HuH-7.5 (cell line): ENCODE measurements at regions not wholly inside any gene's neighbourhood (a gene's known extent, or its start where the extent isn't known, plus 50 kb on each side); places are given as distances from the start of the nearest gene placed in this dataset.
"Not testable (repeated sequence)": the region's sequence is repeated elsewhere in the genome, so short reads cannot be mapped to it uniquely, and the experiment has no call there.

Experiments used
- DNase-seq: peaks from one replicate; pipeline ENCODE4 v3.0.0; 2011; ENCODE audit warnings: low spot score

DNA sequence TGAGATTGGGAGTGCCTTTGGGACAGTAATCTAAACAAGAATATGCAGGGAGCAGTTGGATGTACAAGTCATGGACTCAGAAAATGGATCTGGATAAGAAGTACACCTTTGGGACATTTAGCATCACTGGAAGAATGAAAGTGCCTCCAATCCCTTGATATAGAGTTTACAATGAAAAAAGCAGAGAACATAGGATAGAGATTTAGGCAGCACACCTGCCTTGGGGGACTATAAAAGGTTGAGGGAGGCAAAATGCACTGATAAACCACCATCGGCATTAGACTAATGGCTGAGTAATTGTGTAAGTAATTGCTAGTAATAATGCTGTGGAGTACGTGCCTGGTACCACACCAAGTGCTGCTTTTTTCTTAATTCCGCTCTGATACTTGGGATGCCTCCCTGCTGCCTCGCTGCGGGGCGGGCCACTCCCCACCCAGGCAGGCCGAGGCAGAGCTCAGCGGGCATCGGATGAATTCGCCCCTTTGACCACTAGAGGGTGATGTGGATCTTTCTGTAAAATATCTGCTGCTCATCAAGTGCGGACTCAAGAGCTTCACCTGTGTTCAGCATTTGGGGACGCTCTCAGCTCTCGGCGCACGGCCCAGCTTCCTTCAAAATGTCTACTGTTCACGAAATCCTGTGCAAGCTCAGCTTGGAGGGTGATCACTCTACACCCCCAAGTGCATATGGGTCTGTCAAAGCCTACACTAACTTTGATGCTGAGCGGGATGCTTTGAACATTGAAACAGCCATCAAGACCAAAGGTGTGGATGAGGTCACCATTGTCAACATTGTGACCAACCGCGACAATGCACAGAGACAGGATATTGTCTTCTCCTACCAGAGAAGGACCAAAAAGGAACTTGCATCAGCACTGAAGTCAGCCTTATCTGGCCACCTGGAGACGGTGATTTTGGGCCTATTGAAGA, 99.9 kb downstream of the ANKRD18B start:
- DNase-seq, result peak; percentile 33

DNA sequence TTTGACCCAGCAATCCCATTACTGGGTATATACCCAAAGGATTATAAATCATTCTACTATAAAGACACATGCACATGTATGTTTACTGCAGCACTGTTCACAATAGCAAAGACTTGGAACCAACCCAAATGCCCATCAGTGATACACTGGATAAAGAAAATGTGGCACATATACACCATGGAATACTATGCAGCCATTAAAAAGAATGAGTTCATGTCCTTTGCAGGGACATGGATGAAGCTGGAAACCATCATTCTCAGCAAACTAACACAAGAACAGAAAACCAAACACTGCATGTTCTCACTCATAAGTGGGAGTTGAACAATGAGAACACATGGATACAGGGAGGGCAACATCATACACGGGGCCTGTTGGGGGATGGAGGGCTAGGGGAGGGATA, 104.3 kb downstream of the ANKRD18B start:
- not testable (repeated sequence) for DNase-seq

DNA sequence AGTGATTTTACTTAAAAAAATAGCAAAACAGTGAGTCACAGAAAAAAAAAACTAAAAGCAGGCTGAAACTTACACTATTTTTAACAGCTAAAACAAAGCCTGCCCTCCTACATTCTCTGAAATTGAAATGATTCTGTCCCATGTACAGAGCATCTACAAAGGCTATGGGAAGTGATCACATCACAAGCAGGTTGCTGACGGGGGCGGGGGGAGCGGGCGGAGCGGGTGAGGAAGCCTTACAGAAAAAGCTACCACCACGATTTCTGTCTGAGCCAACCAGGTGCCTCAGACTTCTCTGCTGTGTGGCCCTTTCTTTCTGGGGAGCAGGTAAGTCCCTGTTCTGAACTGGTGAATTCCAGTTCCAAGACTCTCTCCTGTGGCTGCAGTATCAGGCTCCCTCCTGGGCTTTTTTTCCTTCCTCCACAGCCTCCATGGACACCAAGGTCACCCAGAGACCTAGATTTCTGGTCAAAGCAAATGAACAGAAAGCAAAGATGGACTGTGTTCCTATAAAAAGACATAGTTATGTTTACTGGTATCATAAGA, 104.9 kb downstream of the ANKRD18B start:
- no peak for DNase-seq

DNA sequence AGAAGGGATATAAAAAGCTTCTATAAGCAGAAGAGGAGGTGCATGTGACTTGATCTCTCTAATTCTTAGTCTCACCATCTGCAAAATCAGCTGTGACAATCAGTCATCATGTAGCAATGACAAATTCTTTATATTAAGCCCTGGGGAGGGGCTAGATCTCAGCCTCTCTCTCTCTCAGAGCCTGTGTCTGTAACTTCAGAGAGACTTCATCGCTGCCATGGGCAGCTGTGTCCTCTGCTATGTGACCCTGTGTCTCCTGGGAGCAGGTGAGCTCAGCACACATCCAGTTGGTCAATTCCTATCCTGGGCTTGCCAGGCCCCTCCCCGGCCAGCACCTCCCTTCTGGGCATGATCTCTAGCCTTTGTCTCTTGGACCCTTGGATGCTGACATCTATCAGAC, 109.6 kb downstream of the ANKRD18B start:
- no peak for DNase-seq

DNA sequence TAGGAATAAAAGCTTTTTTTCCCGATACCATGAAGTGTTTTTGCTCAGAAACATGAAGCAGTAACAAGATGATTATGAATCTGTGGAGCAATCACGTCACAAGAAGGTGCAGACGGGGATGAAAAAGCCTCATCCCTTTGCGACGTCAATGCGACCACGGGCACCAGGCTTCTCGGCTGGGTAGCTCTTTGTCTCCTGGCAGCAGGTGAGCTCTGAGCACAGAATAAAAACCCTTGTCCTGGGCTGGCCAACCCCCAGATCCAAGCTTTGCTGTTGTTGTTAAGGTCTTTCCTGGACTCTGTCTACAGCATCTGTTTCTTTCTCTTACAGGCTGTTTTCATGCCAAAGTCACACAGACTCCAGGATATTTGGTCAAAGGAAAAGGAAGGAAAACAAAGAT, 113.8 kb downstream of the ANKRD18B start:
- DNase-seq, result no peak

DNA sequence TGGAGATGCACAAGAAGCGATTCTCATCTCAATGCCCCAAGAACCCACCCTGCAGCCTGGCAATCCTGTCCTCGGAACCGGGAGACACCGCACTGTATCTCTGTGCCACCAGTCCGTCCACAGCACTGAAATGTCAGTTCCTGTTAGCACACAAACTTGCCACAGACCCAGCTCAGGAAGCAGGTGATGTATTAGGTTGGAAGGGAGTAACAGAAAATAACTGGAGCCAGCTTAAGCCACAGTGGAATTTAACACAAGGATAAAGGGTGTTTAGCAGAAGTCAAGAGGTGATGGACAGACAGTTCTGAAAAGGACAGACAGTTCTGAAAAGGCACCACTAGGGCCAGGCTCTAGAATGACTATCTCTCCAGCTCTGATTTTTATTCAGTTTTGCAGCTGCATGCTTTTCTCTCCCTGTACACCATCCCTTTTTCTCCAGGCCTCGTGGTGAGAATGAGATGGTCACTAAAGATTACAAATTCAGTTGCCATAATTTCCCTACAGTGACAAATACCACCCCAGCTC, 114.4 kb downstream of the ANKRD18B start:
- no peak for DNase-seq

DNA sequence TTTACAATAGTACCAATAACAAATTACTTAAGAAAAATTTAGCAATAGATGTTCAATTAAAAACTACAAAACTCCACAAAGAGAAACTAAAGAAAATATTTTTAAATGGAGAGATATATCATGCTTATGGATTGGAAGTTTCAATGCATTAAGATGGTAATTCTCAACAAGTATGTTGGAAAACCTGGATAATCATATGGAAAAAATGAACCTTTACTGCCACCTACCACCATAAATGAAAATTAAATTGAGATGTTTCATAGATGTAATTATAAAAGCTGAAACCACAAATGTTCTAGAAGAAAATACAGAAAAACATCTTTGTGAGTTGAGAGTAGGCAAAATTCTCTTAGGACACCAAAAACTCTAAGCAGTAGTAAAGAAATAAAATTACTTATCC, 121.7 kb downstream of the ANKRD18B start:
- DNase-seq, result no peak

DNA sequence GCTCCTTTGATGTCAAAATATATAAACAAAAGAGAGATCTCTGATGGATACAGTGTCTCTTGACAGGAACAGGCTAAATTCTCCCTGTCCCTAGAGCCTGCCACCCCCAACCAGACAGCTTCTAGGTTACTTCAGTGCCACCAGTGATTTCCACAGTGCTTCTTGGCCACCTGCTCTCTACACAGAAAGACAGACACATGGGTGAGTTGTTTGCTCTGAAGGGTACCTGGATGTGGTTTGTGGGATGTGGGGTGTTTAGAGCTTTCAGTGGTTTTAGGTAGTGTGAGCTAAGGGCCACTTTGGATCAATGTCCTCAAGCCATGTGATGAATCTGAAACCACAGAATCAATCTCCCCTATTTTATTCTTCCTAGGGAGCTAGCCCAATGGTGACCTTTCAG, 125.4 kb downstream of the ANKRD18B start:
- no peak for DNase-seq

DNA sequence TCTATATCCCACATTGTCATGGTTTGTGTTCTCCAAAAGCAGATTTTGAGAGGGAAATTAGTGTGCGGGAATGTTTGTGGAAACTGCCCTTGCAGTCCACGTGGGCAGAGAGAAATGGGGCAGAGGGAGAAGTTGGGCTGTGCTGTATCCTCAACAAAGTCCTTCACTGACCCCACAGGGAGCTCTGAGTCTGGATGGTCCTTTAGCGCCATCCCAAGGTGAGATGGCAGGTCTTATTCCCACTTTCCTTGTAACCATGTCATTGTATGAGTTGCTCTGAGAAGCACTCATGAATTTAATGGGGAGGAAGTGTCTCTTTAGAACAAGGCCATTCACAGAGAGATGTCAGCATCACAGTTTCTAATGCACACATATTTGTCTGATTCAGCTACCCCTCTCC, 127.1 kb downstream of the ANKRD18B start:
- no peak for DNase-seq

DNA sequence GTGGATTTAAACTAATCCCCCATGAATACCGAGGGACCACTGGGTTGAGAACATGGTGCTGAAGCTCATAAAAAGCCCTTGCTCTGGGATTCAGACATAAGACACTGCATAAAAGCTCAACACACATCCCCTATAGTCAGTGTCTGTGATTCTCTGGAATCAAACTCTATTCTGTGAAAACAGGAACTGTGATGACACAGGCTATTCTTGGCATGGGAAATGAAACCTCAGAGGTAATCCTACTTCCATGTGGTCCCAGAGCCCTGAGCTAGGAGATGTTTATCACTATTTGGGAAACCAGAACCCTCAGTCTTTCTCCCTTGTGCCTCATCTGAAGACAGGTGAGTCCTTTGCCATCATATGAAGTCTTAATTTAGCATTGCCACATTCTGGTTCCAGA, 135.4 kb upstream of the PRSS3 start:
- no peak for DNase-seq

DNA sequence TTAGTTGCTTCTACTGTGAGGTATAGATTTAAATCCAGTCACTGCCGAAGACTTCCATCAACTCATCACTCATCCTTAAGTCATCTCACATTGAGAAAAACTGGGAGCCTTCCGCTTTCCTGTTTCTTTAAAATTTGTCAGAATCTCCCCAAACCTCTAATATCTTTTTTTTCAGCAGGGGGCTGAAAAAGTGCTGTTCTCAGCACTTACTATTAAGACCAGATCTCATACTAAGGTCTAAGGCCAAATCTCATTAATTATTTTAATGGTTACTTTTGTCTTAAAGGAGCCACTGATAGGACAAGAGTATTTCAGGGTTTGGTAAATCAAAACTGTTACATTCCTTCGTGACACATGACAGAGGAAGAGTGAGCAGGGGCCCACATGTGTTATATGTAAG, 134.6 kb upstream of the PRSS3 start:
- DNase-seq, result no peak

DNA sequence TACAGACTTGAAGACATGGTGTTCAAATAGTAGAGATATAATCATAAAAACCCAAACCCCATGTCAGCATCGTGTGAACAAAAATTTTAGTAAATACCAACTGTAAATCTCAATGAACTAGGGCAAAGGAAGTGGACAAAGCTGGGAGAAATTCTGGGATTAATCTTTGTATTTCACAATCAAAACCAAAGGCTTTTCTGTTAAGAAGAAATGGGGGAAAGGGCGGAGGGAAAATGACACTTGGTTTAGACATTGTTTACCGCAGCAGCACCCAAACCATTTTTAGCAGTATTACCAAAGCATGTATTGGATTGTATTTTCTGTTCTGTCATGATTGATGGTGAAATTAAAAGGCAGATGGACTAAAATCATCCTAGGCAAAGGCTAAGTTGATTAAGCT, 134.2 kb upstream of the PRSS3 start:
- DNase-seq, result no peak

DNA sequence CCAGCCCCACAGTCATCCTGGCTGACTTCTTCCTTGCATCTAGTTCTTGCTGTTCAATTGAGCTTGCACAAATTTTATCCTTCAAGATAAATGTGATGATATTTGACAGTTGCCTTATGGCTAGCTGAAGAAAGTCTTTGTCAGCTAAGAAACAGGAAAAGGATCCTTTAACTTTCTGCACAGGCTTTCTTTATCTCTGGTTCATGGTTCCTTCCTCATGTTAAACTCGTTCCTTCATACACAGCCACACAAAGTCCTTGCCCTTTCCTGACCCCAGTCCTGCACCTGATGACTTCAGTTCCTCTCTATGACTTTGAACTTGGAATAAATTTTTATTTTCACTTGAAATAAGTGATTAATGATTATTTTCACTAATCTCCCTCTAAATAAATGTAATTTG, 132.5 kb upstream of the PRSS3 start:
- no peak for DNase-seq

DNA sequence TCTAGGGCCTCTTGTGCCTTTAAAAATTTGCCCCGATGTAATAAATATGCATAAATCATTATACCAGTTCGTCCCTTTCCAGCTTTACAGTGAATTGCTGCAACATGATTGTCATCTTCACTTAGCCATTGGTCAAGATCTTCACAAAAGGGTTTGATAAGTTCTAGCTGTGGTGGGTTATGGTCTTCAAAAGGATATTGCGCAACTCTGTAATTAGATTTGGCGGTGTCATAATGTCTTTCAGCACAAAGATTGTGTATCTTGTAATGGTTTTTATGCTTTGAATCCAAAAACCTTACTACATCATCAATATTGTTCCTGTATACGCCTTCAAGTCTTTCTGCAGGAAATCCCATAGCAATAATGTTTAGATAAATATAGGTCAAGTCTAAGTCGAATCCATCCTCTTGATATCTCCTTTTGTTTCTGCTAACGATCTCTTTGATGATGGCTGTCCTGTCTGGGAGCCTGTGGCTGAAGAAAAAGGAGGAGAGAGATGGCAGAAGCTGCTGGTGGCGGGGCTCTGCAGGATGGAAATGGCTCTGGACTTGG, 119.1 kb upstream of the PRSS3 start:
- DNase-seq, result not testable (repeated sequence)

DNA sequence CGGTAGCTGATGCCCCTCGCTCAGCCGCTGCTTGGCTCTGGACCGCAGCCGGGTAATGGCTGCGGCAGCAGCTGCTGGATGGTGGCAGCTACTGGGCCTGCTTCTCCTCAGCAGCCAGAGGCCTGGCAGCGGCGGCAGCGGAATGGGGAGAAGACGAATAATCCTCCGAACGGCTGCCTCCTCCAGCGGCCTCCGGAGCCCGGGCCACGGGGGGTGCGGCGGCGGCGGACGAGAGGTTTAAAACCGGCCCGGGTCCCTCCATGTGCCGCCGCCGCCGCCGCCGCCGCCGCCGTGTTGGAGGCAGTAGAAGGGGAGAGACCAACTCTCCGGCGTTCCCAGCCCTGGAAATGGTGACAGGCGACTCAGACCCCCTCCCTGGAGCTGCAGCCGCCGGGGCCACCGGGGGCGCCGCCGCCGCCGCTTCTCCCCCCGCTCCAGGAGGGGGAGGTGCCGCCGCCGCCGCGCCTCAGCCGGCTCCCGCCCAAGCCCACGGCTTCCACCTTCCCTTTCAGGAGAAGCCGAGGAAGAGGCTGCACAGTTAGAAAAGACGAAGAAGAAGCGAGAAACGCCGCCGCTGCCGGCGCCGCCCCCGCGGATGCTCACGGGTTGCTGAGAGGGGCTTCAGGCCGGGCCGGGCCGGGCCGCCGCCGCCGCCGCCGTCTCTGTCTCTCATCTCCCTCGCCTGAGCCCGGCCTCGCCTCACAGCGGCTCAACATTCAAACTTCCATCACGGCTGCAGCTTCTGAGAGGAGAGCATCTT, 118.4 kb upstream of the PRSS3 start:
- DNase-seq, result peak; percentile 6

DNA sequence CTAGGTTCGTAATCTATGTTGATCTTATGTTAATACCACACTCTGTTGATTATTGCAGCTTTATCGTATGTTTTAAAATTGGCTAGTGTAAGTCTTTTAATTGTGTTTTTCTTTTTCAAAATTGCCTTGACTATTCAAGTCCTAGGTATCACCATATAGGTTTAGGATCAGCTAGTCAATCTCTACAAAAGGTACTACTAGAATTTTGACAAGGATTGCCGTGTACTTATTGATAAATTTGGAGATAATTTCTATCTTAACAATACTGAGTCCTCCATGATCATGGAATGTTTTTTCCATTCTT, 117.9 kb upstream of the PRSS3 start:
- no peak for DNase-seq

DNA sequence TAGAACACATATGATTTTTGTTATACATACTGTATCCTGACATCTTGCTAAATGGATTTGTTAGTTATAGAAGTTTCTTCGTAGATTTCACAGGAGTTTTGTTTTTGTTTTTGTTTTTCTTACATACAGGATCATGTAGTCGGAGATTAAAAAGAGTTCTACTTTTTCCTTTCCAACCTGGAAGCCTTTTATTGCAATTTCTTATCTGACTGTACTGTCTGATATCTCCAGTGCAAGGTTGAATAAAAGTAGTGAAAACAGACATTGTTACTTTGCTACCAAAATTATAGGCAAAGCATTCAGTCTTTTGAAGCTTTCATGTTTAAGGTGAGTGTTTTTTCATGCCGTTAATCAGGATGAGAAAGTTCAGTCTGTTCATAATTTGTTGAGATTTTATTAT, 117.4 kb upstream of the PRSS3 start:
- DNase-seq, result no peak

DNA sequence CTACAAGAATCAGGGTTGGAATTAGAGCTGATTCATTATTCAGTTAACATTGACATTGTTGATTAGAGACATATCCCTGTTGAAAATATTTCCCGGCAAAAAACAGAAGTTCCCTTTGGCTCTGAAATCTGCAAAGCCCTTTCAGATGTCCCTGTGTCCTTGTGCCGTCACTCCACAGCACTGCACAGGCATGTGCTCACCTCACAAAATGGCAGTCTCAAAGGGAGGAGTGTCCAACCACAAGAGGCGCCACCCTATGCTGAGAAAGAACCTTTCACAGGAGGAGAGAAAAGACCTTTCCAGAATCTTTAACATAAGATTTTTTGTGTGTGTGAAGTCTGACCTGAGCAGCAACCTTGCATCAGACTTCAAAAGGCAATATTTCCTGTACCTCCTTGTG, 112.8 kb upstream of the PRSS3 start:
- no peak for DNase-seq

DNA sequence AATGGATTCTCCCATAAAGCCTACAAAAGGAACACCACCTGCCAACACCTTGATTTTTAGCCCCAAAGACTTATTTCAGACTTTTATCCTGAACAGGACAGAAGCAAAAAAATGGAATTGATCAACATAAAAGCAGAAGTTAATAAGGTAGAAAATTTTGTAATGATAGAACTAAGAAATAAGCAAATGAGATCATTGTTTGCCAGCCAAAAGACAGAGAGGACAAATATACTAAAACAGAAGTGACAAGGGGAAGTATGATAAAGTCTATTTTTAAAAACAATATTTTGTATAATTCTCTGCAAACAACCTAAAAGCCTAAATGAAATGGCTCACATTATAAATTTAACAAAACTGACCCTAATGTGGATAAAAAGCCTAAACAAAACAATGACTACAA, 110.5 kb upstream of the PRSS3 start:
- DNase-seq, result no peak

DNA sequence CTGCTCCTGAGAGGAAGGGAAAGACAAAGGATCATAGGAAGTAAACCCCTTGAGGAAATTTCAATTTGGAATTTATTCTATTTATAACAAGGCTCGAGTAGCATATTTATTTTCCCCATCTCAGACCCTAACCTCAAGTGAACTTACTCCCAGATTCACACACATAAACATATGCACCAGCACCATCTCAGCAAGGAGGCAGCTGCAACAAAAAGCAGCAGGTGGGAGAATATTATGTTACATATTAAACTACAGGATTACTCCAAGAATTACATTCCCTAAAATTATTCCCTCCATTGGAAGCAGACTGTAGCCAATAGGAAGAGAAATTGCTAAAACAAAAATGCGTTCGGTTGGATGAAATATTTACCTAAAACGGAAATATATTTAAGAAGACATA, 108.4 kb upstream of the PRSS3 start:
- DNase-seq, result no peak

DNA sequence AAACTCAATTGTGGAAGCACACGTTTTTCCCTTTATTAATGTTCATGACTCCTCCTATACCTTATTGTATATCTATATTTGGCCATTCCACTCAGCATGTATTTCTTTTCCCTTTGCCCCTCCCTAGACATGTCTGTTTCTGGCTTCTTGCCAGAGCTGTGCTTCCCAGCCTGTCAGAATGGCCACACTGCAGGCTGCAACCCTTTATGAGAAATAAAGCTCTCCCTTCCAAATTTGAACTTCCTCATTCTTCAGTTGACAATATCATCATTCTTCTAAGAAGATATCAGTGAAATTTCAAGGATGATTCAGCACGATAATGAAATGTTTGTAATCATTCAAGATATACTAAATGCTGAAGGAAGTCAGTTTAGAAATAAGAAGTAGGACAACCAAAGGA, 107.6 kb upstream of the PRSS3 start:
- DNase-seq, result no peak

DNA sequence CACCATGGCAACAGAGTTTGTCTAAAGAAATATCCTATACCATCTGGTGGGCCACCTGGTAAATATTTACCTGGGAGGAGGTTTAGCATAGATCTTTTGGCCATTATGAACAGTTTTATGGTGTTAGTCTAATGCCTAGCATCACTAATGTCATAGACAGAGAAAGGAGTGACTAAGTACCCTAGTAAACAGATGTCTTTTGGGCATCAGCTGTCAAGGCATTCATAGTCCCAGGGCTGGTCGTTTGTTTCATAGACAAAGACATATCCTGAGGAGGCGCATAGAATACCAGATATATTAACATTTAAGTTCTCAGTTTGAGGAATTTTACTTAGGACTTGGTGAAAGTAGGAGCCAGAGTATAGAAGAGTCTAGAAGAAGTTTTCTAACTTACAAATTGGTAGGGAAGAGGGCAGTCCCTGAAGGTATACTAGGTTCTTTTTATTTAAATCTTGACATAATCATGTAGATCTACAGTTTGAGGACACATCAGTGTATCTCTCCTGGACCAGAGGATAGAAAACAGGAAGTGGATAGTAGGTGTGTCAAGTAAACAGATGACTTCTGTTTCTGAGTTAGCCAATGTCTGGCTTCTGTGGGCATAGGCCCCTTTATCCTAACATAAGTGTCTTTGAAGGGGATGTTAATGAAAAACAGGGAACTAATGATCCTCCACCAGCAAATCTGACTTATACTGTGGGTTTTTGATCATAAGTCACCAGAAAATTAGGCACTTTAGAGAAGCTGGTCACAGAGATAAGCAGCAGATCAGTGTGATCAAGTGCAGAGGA, 105.0 kb upstream of the PRSS3 start:
- no peak for DNase-seq
